Chondrocyte (in vitro differentiated cells): ENCODE measurements at regions not wholly inside any gene's neighbourhood (a gene's known extent, or its start where the extent isn't known, plus 50 kb on each side); places are given as distances from the start of the nearest gene placed in this dataset.

Experiments used
- DNase-seq: peaks from one replicate; pipeline ENCODE4 v3.0.0; 2021; ENCODE audit warnings: mixed read lengths, low spot score
- H3K27ac Mint-ChIP-seq: one replicate; pipeline ENCODE4 v1.8.0; 2021; ENCODE audit warnings: mild to moderate bottlenecking, moderate library complexity, mixed read lengths; ENCODE audit not compliant: unreplicated experiment
- H3K27me3 Mint-ChIP-seq: 2 replicates; pipeline ENCODE4 v1.8.0; 2021; ENCODE audit warnings: low read depth, mixed read lengths
- H3K36me3 Mint-ChIP-seq: 2 replicates; pipeline ENCODE4 v1.8.0; 2021; ENCODE audit warnings: low read depth, mixed read lengths
- H3K4me1 Mint-ChIP-seq: 2 replicates; pipeline ENCODE4 v1.8.0; 2021; ENCODE audit warnings: low read depth, mild to moderate bottlenecking, mixed read lengths
- H3K4me3 Mint-ChIP-seq: one replicate; pipeline ENCODE4 v1.8.0; 2021; ENCODE audit warnings: mild to moderate bottlenecking, moderate library complexity, mixed read lengths; ENCODE audit not compliant: unreplicated experiment
- H3K9me3 Mint-ChIP-seq: 2 replicates; pipeline ENCODE4 v1.8.0; 2021; ENCODE audit warnings: low read depth, mixed read lengths
- CTCF ChIP-seq: fragments of 200-600 bp; sonication (generic); IDR thresholded peaks from 2 replicates; pipeline ENCODE4 v1.5.0; 2021; ENCODE audit warnings: antibody characterized with exemption, mild to moderate bottlenecking, moderate library complexity

- Mint-ChIP-seq H3K36me3 (peaks cover 1% of the 10 kb centered on the region), H3K27me3 (no peaks in the 10 kb centered on the region), H3K27ac (no peak overlapping the region), H3K9me3 (peaks cover 44% of the 10 kb centered on the region), H3K4me1 (no peaks in the 10 kb centered on the region), H3K4me3 (no peak overlapping the region)
- no peak for DNase-seq
- TF ChIP-seq CTCF, result no peak
Measured at GRCh38 chr1:4220362-4220761, 320.3 kb upstream of the C1orf174 start.

- peaks cover 46% of the 10 kb centered on the region for H3K9me3 Mint-ChIP-seq
- peaks cover 1% of the 10 kb centered on the region for H3K36me3 Mint-ChIP-seq
- H3K27ac Mint-ChIP-seq, result no peak overlapping the region
- no peak for DNase-seq
- TF ChIP-seq CTCF, result no peak
- H3K4me1 Mint-ChIP-seq, result no peaks in the 10 kb centered on the region
- no peak overlapping the region for H3K4me3 Mint-ChIP-seq
- H3K27me3 Mint-ChIP-seq, result no peaks in the 10 kb centered on the region
Measured at GRCh38 chr1:4221107-4221506, 321.0 kb upstream of the C1orf174 start.

- Mint-ChIP-seq H3K36me3 (no peaks in the 10 kb centered on the region), H3K27me3 (no peaks in the 10 kb centered on the region), H3K4me3 (no peak overlapping the region), H3K27ac (no peak overlapping the region), H3K4me1 (no peaks in the 10 kb centered on the region), H3K9me3 (peaks cover 45% of the 10 kb centered on the region)
- no peak for TF ChIP-seq CTCF
- no peak for DNase-seq
Measured at GRCh38 chr1:4224684-4225467, 324.8 kb upstream of the C1orf174 start.

- Mint-ChIP-seq H3K27me3 (no peaks in the 10 kb centered on the region), H3K4me3 (no peak overlapping the region), H3K9me3 (peaks cover 44% of the 10 kb centered on the region), H3K36me3 (no peaks in the 10 kb centered on the region), H3K27ac (no peak overlapping the region), H3K4me1 (no peaks in the 10 kb centered on the region)
- DNase-seq, result no peak
- no peak for TF ChIP-seq CTCF
Measured at GRCh38 chr1:4227986-4228385, 327.9 kb upstream of the C1orf174 start.

- no peaks in the 10 kb centered on the region for H3K36me3 Mint-ChIP-seq
- TF ChIP-seq CTCF, result no peak
- no peak overlapping the region for H3K4me3 Mint-ChIP-seq
- H3K9me3 Mint-ChIP-seq, result peaks cover 54% of the 10 kb centered on the region
- no peaks in the 10 kb centered on the region for H3K4me1 Mint-ChIP-seq
- no peak for DNase-seq
- no peaks in the 10 kb centered on the region for H3K27me3 Mint-ChIP-seq
- no peak overlapping the region for H3K27ac Mint-ChIP-seq
Measured at GRCh38 chr1:4253935-4254334, 353.9 kb upstream of the C1orf174 start.
